ENCODE measurements at regions not wholly inside any gene's neighbourhood (a gene's known extent, or its start where the extent isn't known, plus 50 kb on each side); places are given as distances from the start of the nearest gene placed in this dataset.

- TF ChIP-seq ARID4B (CRISPR knock-in tag; IDR thresholded peaks at IDR 0.05; ENCODE audit: borderline replicate concordance), result no peak
Measured at GRCh38 chr3:154552338-154552737, 122.3 kb upstream of the GPR149 start (continued).

GRCh38 chr3:154549391-154549790 lies 119.4 kb upstream of the GPR149 start:
- H3K27ac Mint-ChIP-seq, result no peak overlapping the region
- H3K27me3 Mint-ChIP-seq (ENCODE audit: low read depth), result no peaks in the 10 kb centered on the region
- POLR2A ChIA-PET, result no interaction called here
- H3K4me3 Mint-ChIP-seq, result no peak overlapping the region
- TF ChIP-seq ARID4B (CRISPR knock-in tag; IDR thresholded peaks at IDR 0.05; ENCODE audit: borderline replicate concordance) (no peak), USF1 (CRISPR knock-in tag; IDR thresholded peaks at IDR 0.05) (no peak), GTF2I (CRISPR knock-in tag; conservative IDR thresholded peaks at IDR 0.05) (no peak), ZNF219 (CRISPR knock-in tag; IDR thresholded peaks at IDR 0.05; ENCODE audit: borderline replicate concordance) (no peak)
- CTCF ChIA-PET, result interaction anchor here (1.1 kb wide), 1 partner anchor 67 kb away, joined by 3 read pairs; no protein-coding TSS in a partner anchor
- no peak for ATAC-seq
- no peaks in the 10 kb centered on the region for H3K4me1 Mint-ChIP-seq
- H3K9me3 Mint-ChIP-seq, result no peaks in the 10 kb centered on the region
- H3K36me3 Mint-ChIP-seq, result no peaks in the 10 kb centered on the region
- DNase-seq (ENCODE audit: low spot score), result no peak

- Mint-ChIP-seq H3K4me3 (no peak overlapping the region), H3K36me3 (no peaks in the 10 kb centered on the region), H3K27ac (no peak overlapping the region), H3K9me3 (no peaks in the 10 kb centered on the region), H3K27me3 (ENCODE audit: low read depth) (no peaks in the 10 kb centered on the region), H3K4me1 (no peaks in the 10 kb centered on the region)
- TF ChIP-seq SMAD4 (CRISPR knock-in tag; IDR thresholded peaks at IDR 0.05) (no peak), CDX4 (CRISPR knock-in tag; IDR thresholded peaks at IDR 0.05; ENCODE audit: borderline replicate concordance) (no peak), E2F4 (CRISPR knock-in tag; IDR thresholded peaks at IDR 0.05; ENCODE audit: borderline replicate concordance, low read depth) (no peak)
- ChIA-PET POLR2A (no interaction called here), CTCF (no interaction called here)
- DNase-seq (ENCODE audit: low spot score), result no peak
- ATAC-seq, result no peak
Measured at GRCh38 chr3:154548341-154548740, 118.4 kb upstream of the GPR149 start.

- no peak overlapping the region for H3K27ac Mint-ChIP-seq
- POLR2A ChIA-PET, result no interaction called here
- peak; percentile 70 for ATAC-seq
- TF ChIP-seq AFF4 (CRISPR knock-in tag; IDR thresholded peaks at IDR 0.05; ENCODE audit: borderline replicate concordance), result no peak
- TF ChIP-seq ATF6 (CRISPR knock-in tag; IDR thresholded peaks at IDR 0.05), result no peak
Measured at GRCh38 chr3:154542837-154543236, 112.8 kb upstream of the GPR149 start.

More at GRCh38 chr3:154542837-154543236, 112.8 kb upstream of the GPR149 start:
- CTCF ChIA-PET, result interaction anchor here (0.6 to 1.0 kb wide), 2 partner anchors 9 to 113 kb away, joined by 3 read pairs; partner anchors contain the start of gene GPR149
- no peaks in the 10 kb centered on the region for H3K9me3 Mint-ChIP-seq
- DNase-seq (ENCODE audit: low spot score), result no peak
- H3K4me1 Mint-ChIP-seq, result peaks cover 5% of the 10 kb centered on the region; the same call in 1 of the 2 replicates
- H3K27me3 Mint-ChIP-seq (ENCODE audit: low read depth), result no peaks in the 10 kb centered on the region
- H3K36me3 Mint-ChIP-seq, result no peaks in the 10 kb centered on the region
- no peak overlapping the region for H3K4me3 Mint-ChIP-seq

Measured in WTC11 (cell line).